NT2/D1 (cell line): ENCODE measurements at regions not wholly inside any gene's neighbourhood (a gene's known extent, or its start where the extent isn't known, plus 50 kb on each side); places are given as distances from the start of the nearest gene placed in this dataset.

Experiments
- SUZ12 ChIP-seq: IDR thresholded peaks from 2 replicates; pipeline ENCODE4 v1.6.1; 2011; ENCODE audit not compliant: insufficient read length, insufficient read depth; ENCODE audit errors: extremely low read depth
- YY1 ChIP-seq: IDR thresholded peaks from 2 replicates; pipeline ENCODE4 v1.6.1; 2011; ENCODE audit not compliant: insufficient read length, insufficient read depth
- ZNF274 ChIP-seq: IDR thresholded peaks from 2 replicates; pipeline ENCODE4 v1.6.1; 2011; ENCODE audit warnings: mild to moderate bottlenecking, low read depth, low read length

- TF ChIP-seq YY1 (no peak), ZNF274 (no peak), SUZ12 (no peak)
These were observed 185.8 kb upstream of the GPR26 start for GRCh38 chr10:123480344-123480743.
